Esophagus squamous epithelium (tissue), 4 donors: ENCODE measurements at regions not wholly inside any gene's neighbourhood (a gene's known extent, or its start where the extent isn't known, plus 50 kb on each side); places are given as distances from the start of the nearest gene placed in this dataset.

Experiments used
- POLR2A ChIP-seq, 4 donors: fragments of 450-650 bp; IDR thresholded peaks; one replicate each; pipeline ENCODE4 v1.6.1; 2017; ENCODE audit warnings: antibody characterized with exemption in 4 of 4, mild to moderate bottlenecking in 4 of 4, moderate library complexity in 3 of 4
- TF ChIP-seq, protein P1 (sequence below), 6 experiments: fragments of 450-650 bp in 4 of 6; fragments of 200-600 bp in 2 of 6; sonication (generic) in 2 of 6; IDR thresholded peaks; one replicate each; pipeline ENCODE4 v1.5.1; 2016 to 2019; ENCODE audit warnings: antibody characterized with exemption in 6 of 6, mild to moderate bottlenecking in 4 of 6, moderate library complexity in 4 of 6

- TF ChIP-seq, protein P1, sequence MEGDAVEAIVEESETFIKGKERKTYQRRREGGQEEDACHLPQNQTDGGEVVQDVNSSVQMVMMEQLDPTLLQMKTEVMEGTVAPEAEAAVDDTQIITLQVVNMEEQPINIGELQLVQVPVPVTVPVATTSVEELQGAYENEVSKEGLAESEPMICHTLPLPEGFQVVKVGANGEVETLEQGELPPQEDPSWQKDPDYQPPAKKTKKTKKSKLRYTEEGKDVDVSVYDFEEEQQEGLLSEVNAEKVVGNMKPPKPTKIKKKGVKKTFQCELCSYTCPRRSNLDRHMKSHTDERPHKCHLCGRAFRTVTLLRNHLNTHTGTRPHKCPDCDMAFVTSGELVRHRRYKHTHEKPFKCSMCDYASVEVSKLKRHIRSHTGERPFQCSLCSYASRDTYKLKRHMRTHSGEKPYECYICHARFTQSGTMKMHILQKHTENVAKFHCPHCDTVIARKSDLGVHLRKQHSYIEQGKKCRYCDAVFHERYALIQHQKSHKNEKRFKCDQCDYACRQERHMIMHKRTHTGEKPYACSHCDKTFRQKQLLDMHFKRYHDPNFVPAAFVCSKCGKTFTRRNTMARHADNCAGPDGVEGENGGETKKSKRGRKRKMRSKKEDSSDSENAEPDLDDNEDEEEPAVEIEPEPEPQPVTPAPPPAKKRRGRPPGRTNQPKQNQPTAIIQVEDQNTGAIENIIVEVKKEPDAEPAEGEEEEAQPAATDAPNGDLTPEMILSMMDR (IDR thresholded peaks at IDR 0.05): no peak
- no peak for TF ChIP-seq POLR2A (IDR thresholded peaks at IDR 0.05)
Observed at GRCh38 chr20:6576726-6577125, 190.8 kb upstream of the BMP2 start.
